Spleen (tissue), 7 donors: ENCODE measurements at regions not wholly inside any gene's neighbourhood (a gene's known extent, or its start where the extent isn't known, plus 50 kb on each side); places are given as distances from the start of the nearest gene placed in this dataset.

Source experiments
- POLR2AphosphoS5 ChIP-seq, 3 donors: sonication (generic); formaldehyde crosslinking; IDR thresholded peaks; one replicate each; pipeline ENCODE4 v1.5.1; 2017; ENCODE audit warnings: antibody characterized with exemption in 3 of 3
- TF ChIP-seq, protein P1 (sequence below), 11 experiments: fragments of 200-600 bp in 7 of 11; fragments of 450-650 bp in 4 of 11; sonication (generic) in 4 of 11; IDR thresholded peaks in 8 of 11; conservative IDR thresholded peaks in 3 of 11; 1 replicate in 7 of 11; 2 replicates in 4 of 11; pipeline versions ENCODE4 v1.4.0 to v1.8.0; 2016 to 2021; ENCODE audit warnings: antibody characterized with exemption in 11 of 11, inconsistent platforms in 4 of 11, mild to moderate bottlenecking in 1 of 11
- donor health status: DM: no; HTN: no; CAD: no; lungs with moderate emphysema.
- donor health status: DM: no; HTN: no; CAD: no.
- donor health status: DM: no; HTN: no; CAD: no.

DNA sequence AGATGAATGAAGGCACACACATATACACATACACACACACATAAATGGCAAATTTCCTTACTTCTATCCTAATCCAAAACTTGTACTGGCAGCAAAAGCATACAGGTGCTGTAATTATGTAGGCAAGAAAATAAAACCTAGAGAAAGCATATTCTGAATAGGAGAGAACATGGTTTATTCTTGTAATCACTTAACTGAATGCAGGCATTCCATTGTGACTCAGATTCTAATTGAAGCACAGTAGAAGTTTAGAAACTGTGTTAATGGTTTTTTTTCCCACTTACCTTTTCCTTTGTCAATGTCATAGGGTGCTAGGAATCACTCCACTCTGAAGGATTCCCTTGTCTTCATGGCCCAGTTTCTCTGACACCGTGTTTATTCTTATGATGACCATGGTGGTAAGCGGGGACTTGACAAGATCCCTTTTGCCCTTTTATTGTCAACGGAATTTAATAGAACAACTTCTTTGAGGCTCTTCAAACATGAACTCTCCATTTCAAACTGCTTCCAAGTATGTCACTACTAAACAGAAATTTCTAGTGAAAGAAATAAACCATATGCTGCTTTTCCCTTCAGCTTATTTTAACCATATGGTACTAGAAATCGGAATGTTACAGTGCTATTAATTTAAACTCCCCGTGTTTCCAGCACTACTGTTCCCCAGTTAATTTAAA is 164.2 kb downstream of the OGFRL1 start:
- TF ChIP-seq, protein P1, sequence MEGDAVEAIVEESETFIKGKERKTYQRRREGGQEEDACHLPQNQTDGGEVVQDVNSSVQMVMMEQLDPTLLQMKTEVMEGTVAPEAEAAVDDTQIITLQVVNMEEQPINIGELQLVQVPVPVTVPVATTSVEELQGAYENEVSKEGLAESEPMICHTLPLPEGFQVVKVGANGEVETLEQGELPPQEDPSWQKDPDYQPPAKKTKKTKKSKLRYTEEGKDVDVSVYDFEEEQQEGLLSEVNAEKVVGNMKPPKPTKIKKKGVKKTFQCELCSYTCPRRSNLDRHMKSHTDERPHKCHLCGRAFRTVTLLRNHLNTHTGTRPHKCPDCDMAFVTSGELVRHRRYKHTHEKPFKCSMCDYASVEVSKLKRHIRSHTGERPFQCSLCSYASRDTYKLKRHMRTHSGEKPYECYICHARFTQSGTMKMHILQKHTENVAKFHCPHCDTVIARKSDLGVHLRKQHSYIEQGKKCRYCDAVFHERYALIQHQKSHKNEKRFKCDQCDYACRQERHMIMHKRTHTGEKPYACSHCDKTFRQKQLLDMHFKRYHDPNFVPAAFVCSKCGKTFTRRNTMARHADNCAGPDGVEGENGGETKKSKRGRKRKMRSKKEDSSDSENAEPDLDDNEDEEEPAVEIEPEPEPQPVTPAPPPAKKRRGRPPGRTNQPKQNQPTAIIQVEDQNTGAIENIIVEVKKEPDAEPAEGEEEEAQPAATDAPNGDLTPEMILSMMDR (IDR thresholded peaks at IDR 0.05 in 8 of 11, conservative IDR thresholded peaks at IDR 0.05 in 3 of 11): no peak
- TF ChIP-seq POLR2AphosphoS5 (IDR thresholded peaks at IDR 0.05): no peak
